Upper lobe of left lung (tissue), 6 donors: ENCODE measurements at regions not wholly inside any gene's neighbourhood (a gene's known extent, or its start where the extent isn't known, plus 50 kb on each side); places are given as distances from the start of the nearest gene placed in this dataset.

Experiments
- ATAC-seq, 2 donors: fragments of 200-7000 bp; cut with Tn5 transposase; one replicate each; pipeline ENCODE4 v1.9.1; 2022; ENCODE audit warnings: mild to moderate bottlenecking in 2 of 2, moderate library complexity in 2 of 2; ENCODE audit not compliant: low FRiP score in 2 of 2
- DNase-seq, 2 donors: peaks; one replicate each; pipeline ENCODE4 v3.0.0-alpha.2; 2019 to 2020
- H3K27ac ChIP-seq, 4 donors: fragments of 200-600 bp; sonication (generic); one replicate each; pipeline ENCODE4 v1.5.1; 2016 to 2019
- H3K27me3 ChIP-seq, 4 donors: fragments of 200-600 bp; sonication (generic); one replicate each; pipeline ENCODE4 v1.5.1; 2017 to 2019
- H3K36me3 ChIP-seq, 4 donors: fragments of 200-600 bp; sonication (generic); one replicate each; pipeline ENCODE4 v1.5.1; 2016 to 2019
- H3K4me1 ChIP-seq, 4 donors: fragments of 200-600 bp; sonication (generic); one replicate each; pipeline ENCODE4 v1.5.1; 2018 to 2019
- H3K4me3 ChIP-seq, 4 donors: fragments of 200-600 bp; sonication (generic); one replicate each; pipeline ENCODE4 v1.5.1; 2017 to 2019; ENCODE audit warnings: mild to moderate bottlenecking in 2 of 4, moderate library complexity in 1 of 4
- H3K9me3 ChIP-seq, 4 donors: fragments of 200-600 bp; sonication (generic); one replicate each; pipeline ENCODE4 v1.5.1; 2018 to 2019
- CTCF ChIP-seq, 6 experiments: fragments of 450-650 bp in 4 of 6; fragments of 200-600 bp in 2 of 6; sonication (generic) in 2 of 6; IDR thresholded peaks; one replicate each; pipeline ENCODE4 v1.5.1; 2016 to 2019; ENCODE audit warnings: antibody characterized with exemption in 6 of 6
- EP300 ChIP-seq, 4 donors: sonication (generic); formaldehyde crosslinking; IDR thresholded peaks; one replicate each; pipeline ENCODE4 v1.5.1; 2017; ENCODE audit warnings: antibody characterized with exemption in 4 of 4, control low read depth in 2 of 4
- POLR2A ChIP-seq, 4 donors: fragments of 450-650 bp; IDR thresholded peaks; one replicate each; pipeline ENCODE4 v1.5.1; 2016 to 2017; ENCODE audit warnings: antibody characterized with exemption in 4 of 4, mild to moderate bottlenecking in 2 of 4
- POLR2AphosphoS5 ChIP-seq, 2 donors: sonication (generic); formaldehyde crosslinking; IDR thresholded peaks; one replicate each; pipeline ENCODE4 v1.5.1; 2017; ENCODE audit warnings: antibody characterized with exemption in 2 of 2
- WGBS, 2 donors: methylation state at CpG; one replicate each; pipeline ENCODE4 v1.1.5; 2017 to 2018; 5-methylcytosine and 5-hydroxymethylcytosine counted together
- donor health status: DM: no; HTN: no; CAD: no; lungs with moderate emphysema.
- donor health status: DM: no; HTN: yes; CAD: no; lungs with severe emphysema.

GRCh38 chr20:60941379-60941778, 310.7 kb upstream of the CDH4 start:
- Histone ChIP-seq H3K4me1 (no peaks in the 10 kb centered on the region), H3K36me3 (no peaks in the 10 kb centered on the region), H3K9me3 (no peaks in the 10 kb centered on the region), H3K27me3 (no peaks in the 10 kb centered on the region), H3K4me3 (no peak overlapping the region), H3K27ac (no peak overlapping the region)
- ATAC-seq (no peak), DNase-seq (no peak)
- 73 to 86% methylated on average over 6 of the region's 6 CpGs for WGBS, 2 donors
- TF ChIP-seq CTCF (IDR thresholded peaks at IDR 0.05) (no peak), EP300 (IDR thresholded peaks at IDR 0.05) (no peak), POLR2A (IDR thresholded peaks at IDR 0.05) (no peak), POLR2AphosphoS5 (IDR thresholded peaks at IDR 0.05) (no peak)

- no peaks in the 10 kb centered on the region for H3K27me3 ChIP-seq
- DNase-seq (no peak), ATAC-seq (no peak)
- H3K27ac ChIP-seq = no peak overlapping the region
- WGBS, 2 donors = 89 to 90% methylated on average over 7 of the region's 7 CpGs
- H3K36me3 ChIP-seq = no peaks in the 10 kb centered on the region
- H3K4me3 ChIP-seq = no peak overlapping the region
- H3K4me1 ChIP-seq = no peaks in the 10 kb centered on the region
- TF ChIP-seq CTCF (IDR thresholded peaks at IDR 0.05) (no peak), POLR2AphosphoS5 (IDR thresholded peaks at IDR 0.05) (no peak), POLR2A (IDR thresholded peaks at IDR 0.05) (no peak), EP300 (IDR thresholded peaks at IDR 0.05) (no peak)
- H3K9me3 ChIP-seq = no peaks in the 10 kb centered on the region
Measured at GRCh38 chr20:60947819-60948218, 304.2 kb upstream of the CDH4 start.

- no peak for TF ChIP-seq POLR2A (IDR thresholded peaks at IDR 0.05)
- no peak for TF ChIP-seq CTCF (IDR thresholded peaks at IDR 0.05)
- TF ChIP-seq POLR2AphosphoS5 (IDR thresholded peaks at IDR 0.05) = no peak
- TF ChIP-seq EP300 (IDR thresholded peaks at IDR 0.05) = no peak
- no peak overlapping the region for H3K27ac ChIP-seq
- WGBS, 2 donors = 75 to 92% methylated on average over 6 to 8 of the region's 8 CpGs
- H3K4me1 ChIP-seq = no peaks in the 10 kb centered on the region
- no peak overlapping the region for H3K4me3 ChIP-seq
- ATAC-seq (no peak), DNase-seq (no peak)
- no peaks in the 10 kb centered on the region for H3K27me3 ChIP-seq
- no peaks in the 10 kb centered on the region for H3K36me3 ChIP-seq
- no peaks in the 10 kb centered on the region for H3K9me3 ChIP-seq
Measured at GRCh38 chr20:60948224-60948623, 303.8 kb upstream of the CDH4 start.

GRCh38 chr20:60950561-60950960, 301.5 kb upstream of the CDH4 start:
- TF ChIP-seq CTCF (IDR thresholded peaks at IDR 0.05) (no peak), POLR2AphosphoS5 (IDR thresholded peaks at IDR 0.05) (no peak), POLR2A (IDR thresholded peaks at IDR 0.05) (no peak), EP300 (IDR thresholded peaks at IDR 0.05) (no peak)
- Histone ChIP-seq H3K36me3 (no peaks in the 10 kb centered on the region), H3K9me3 (no peaks in the 10 kb centered on the region), H3K4me1 (peaks cover 0 to 7% (median 0%) of the 10 kb centered on the region in 4 donors), H3K27me3 (no peaks in the 10 kb centered on the region), H3K4me3 (no peak overlapping the region), H3K27ac (no peak overlapping the region)
- ATAC-seq = no peak
- WGBS, 2 donors = 59 to 62% methylated on average over 5 of the region's 5 CpGs
- DNase-seq = no peak

GRCh38 chr20:60950974-60951373, 301.1 kb upstream of the CDH4 start:
- no peak overlapping the region for H3K4me3 ChIP-seq
- no peaks in the 10 kb centered on the region for H3K9me3 ChIP-seq
- H3K4me1 ChIP-seq = peaks cover 0 to 7% (median 0%) of the 10 kb centered on the region in 4 donors
- H3K27me3 ChIP-seq = no peaks in the 10 kb centered on the region
- DNase-seq = no peak
- 65 to 78% methylated on average over 5 of the region's 5 CpGs for WGBS, 2 donors
- TF ChIP-seq EP300 (IDR thresholded peaks at IDR 0.05) (no peak), CTCF (IDR thresholded peaks at IDR 0.05) (no peak), POLR2A (IDR thresholded peaks at IDR 0.05) (no peak), POLR2AphosphoS5 (IDR thresholded peaks at IDR 0.05) (no peak)
- no peaks in the 10 kb centered on the region for H3K36me3 ChIP-seq
- ATAC-seq = no peak
- H3K27ac ChIP-seq = no peak overlapping the region
